ENCODE measurements at regions not wholly inside any gene's neighbourhood (a gene's known extent, or its start where the extent isn't known, plus 50 kb on each side); places are given as distances from the start of the nearest gene placed in this dataset.

DNA sequence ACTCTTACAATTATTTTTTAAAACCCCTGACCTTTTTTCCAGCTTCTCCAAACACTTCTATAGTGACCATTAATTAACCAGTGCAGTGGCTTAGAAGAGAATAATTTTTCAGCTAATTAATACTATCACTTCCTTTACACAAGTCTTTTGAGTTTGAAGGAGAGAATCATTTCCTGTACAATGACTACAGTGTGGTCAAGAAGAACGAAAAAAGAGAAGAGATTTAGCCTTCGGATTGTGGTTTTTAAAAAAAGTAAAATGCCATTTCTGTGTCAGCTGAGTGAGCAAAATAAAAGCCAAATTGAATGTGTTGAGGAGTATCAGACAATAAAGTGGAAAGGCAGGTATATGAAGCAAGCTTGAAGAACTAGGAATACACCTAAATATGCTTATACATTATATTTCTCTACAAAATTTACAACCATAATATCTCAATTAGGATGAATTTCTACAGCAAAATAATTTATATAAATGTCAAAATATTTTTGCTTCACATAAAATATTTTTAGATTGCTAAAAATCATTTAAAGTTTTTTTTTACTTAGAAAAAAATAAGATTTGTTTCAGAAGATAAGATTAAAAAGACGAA is 1155.2 kb upstream of the CNTN5 start (continued):
- TF ChIP-seq, protein P1, sequence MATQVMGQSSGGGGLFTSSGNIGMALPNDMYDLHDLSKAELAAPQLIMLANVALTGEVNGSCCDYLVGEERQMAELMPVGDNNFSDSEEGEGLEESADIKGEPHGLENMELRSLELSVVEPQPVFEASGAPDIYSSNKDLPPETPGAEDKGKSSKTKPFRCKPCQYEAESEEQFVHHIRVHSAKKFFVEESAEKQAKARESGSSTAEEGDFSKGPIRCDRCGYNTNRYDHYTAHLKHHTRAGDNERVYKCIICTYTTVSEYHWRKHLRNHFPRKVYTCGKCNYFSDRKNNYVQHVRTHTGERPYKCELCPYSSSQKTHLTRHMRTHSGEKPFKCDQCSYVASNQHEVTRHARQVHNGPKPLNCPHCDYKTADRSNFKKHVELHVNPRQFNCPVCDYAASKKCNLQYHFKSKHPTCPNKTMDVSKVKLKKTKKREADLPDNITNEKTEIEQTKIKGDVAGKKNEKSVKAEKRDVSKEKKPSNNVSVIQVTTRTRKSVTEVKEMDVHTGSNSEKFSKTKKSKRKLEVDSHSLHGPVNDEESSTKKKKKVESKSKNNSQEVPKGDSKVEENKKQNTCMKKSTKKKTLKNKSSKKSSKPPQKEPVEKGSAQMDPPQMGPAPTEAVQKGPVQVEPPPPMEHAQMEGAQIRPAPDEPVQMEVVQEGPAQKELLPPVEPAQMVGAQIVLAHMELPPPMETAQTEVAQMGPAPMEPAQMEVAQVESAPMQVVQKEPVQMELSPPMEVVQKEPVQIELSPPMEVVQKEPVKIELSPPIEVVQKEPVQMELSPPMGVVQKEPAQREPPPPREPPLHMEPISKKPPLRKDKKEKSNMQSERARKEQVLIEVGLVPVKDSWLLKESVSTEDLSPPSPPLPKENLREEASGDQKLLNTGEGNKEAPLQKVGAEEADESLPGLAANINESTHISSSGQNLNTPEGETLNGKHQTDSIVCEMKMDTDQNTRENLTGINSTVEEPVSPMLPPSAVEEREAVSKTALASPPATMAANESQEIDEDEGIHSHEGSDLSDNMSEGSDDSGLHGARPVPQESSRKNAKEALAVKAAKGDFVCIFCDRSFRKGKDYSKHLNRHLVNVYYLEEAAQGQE (IDR thresholded peaks at IDR 0.05; ENCODE audit: unreplicated experiment), result no peak
- TF ChIP-seq, protein P2, sequence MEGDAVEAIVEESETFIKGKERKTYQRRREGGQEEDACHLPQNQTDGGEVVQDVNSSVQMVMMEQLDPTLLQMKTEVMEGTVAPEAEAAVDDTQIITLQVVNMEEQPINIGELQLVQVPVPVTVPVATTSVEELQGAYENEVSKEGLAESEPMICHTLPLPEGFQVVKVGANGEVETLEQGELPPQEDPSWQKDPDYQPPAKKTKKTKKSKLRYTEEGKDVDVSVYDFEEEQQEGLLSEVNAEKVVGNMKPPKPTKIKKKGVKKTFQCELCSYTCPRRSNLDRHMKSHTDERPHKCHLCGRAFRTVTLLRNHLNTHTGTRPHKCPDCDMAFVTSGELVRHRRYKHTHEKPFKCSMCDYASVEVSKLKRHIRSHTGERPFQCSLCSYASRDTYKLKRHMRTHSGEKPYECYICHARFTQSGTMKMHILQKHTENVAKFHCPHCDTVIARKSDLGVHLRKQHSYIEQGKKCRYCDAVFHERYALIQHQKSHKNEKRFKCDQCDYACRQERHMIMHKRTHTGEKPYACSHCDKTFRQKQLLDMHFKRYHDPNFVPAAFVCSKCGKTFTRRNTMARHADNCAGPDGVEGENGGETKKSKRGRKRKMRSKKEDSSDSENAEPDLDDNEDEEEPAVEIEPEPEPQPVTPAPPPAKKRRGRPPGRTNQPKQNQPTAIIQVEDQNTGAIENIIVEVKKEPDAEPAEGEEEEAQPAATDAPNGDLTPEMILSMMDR (conservative IDR thresholded peaks at IDR 0.05; ENCODE audit: low read depth in 2 of 2), result no peak
- TF ChIP-seq STAT1 (IDR thresholded peaks at IDR 0.05; ENCODE audit: unreplicated experiment) (no peak), NANOG (IDR thresholded peaks at IDR 0.05; ENCODE audit: borderline replicate concordance) (no peak), JUNB (IDR thresholded peaks at IDR 0.05; ENCODE audit: unreplicated experiment) (no peak), EZH2 (IDR thresholded peaks at IDR 0.05; ENCODE audit: low read depth, unreplicated experiment) (no peak)

DNA sequence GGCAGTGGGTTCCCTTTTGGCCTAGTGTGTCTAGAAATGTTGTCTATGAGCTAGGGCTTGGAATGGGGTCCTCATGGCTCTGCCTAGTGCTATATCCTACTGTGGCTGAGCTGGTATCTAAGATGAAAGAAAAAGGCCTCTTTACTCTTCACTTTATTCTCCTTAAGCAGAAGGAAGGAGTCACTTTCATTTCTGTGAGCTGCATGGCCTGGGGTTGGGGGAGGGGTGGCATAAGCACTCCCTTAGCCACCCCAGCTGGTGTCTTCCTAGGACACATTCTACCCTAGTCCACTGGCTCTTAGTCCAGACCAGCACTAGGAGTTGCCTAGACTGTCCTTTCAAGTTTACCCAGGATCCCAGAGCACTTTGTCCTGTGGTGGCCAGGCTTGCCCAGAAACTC is 1148.9 kb upstream of the CNTN5 start:
- H3K4me3 Mint-ChIP-seq, result no peak overlapping the region
- H3K4me2 ChIP-seq, result no peak overlapping the region
- H3K27me3 Mint-ChIP-seq (ENCODE audit: insufficient read depth, low read depth, poor library complexity), result peaks cover 1% of the 10 kb centered on the region
- no peak overlapping the region for H3K4me3 ChIP-seq
- H4K20me1 ChIP-seq (replicated peaks; ENCODE audit: insufficient read depth), result no peaks in the 10 kb centered on the region
- no peaks in the 10 kb centered on the region for H3K36me3 Mint-ChIP-seq (ENCODE audit: low read depth)
- 0 out of 2 replicates have a peak overlapping the region, but pooled peaks have one; percentile 7 for H2AFZ ChIP-seq
- H3K27ac Mint-ChIP-seq, result no peak overlapping the region
- no peaks in the 10 kb centered on the region for H3K27me3 ChIP-seq (ENCODE audit: insufficient read depth)
- H3K9me3 Mint-ChIP-seq, result 0 out of 3 replicates have a peak, but pooled peaks cover 6% of the 10 kb centered on the region
- H3K36me3 ChIP-seq (ENCODE audit: insufficient read depth), result no peaks in the 10 kb centered on the region
- peaks cover 4% of the 10 kb centered on the region; the same call in 1 of the 3 replicates for H3K4me1 Mint-ChIP-seq
- no peaks in the 10 kb centered on the region for H3K79me2 ChIP-seq (replicated peaks; ENCODE audit: insufficient read depth)
- no peak overlapping the region for H3K27ac ChIP-seq (ENCODE audit: low read depth)
- H3F3A ChIP-seq (replicated peaks; ENCODE audit: low read depth), result no peaks in the 10 kb centered on the region
- ATAC-seq, result no peak
- 0 out of 2 replicates have a peak, but pooled peaks cover under 1% of the 10 kb centered on the region for H3K9me2 ChIP-seq (ENCODE audit: insufficient read depth)
- H3K4me1 ChIP-seq (ENCODE audit: insufficient read depth), result no peaks in the 10 kb centered on the region
- no peak for DNase-seq (ENCODE audit: low spot score)
- TF ChIP-seq, protein P1 (IDR thresholded peaks at IDR 0.05; ENCODE audit: unreplicated experiment), result no peak
- TF ChIP-seq ZNF114 (CRISPR knock-in tag; IDR thresholded peaks at IDR 0.05) (no peak), JUNB (IDR thresholded peaks at IDR 0.05; ENCODE audit: unreplicated experiment) (no peak), ZNF331 (CRISPR knock-in tag; IDR thresholded peaks at IDR 0.05; ENCODE audit: low read depth) (no peak), POLR2AphosphoS5 (IDR thresholded peaks at IDR 0.05; ENCODE audit: low read depth) (no peak), STAT1 (IDR thresholded peaks at IDR 0.05; ENCODE audit: unreplicated experiment) (no peak), EZH2 (IDR thresholded peaks at IDR 0.05; ENCODE audit: low read depth, unreplicated experiment) (no peak), NANOG (IDR thresholded peaks at IDR 0.05; ENCODE audit: borderline replicate concordance) (no peak)
- TF ChIP-seq, protein P3, sequence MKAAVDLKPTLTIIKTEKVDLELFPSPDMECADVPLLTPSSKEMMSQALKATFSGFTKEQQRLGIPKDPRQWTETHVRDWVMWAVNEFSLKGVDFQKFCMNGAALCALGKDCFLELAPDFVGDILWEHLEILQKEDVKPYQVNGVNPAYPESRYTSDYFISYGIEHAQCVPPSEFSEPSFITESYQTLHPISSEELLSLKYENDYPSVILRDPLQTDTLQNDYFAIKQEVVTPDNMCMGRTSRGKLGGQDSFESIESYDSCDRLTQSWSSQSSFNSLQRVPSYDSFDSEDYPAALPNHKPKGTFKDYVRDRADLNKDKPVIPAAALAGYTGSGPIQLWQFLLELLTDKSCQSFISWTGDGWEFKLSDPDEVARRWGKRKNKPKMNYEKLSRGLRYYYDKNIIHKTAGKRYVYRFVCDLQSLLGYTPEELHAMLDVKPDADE (IDR thresholded peaks at IDR 0.05), result no peak

Measured in GM23338 (cell line).